SK-N-SH treated with all-trans-retinoic acid at 6 μM for 48 hours (cell line): ENCODE measurements at regions not wholly inside any gene's neighbourhood (a gene's known extent, or its start where the extent isn't known, plus 50 kb on each side); places are given as distances from the start of the nearest gene placed in this dataset.

Experiments used
- ARNTL ChIP-seq: fragments of 450-650 bp; formaldehyde crosslinking; IDR thresholded peaks from 2 replicates; pipeline ENCODE4 v1.5.0; 2020; ENCODE audit warnings: low read depth, mild to moderate bottlenecking, moderate library complexity, borderline replicate concordance
- OSR1 ChIP-seq: fragments of 250-450 bp; sonication (Bioruptor Pico); IDR thresholded peaks from 2 replicates; pipeline ENCODE4 v1.8.0; 2022; ENCODE audit warnings: moderate library complexity, mild to moderate bottlenecking, inconsistent platforms
- PPARA ChIP-seq: fragments of 250-450 bp; sonication (Bioruptor Pico); IDR thresholded peaks from 2 replicates; pipeline ENCODE4 v1.5.0; 2020; ENCODE audit warnings: mild to moderate bottlenecking, borderline replicate concordance
- ZNF8 ChIP-seq: fragments of 450-650 bp; formaldehyde crosslinking; IDR thresholded peaks from 2 replicates; pipeline ENCODE4 v1.5.0; 2020; ENCODE audit warnings: mild to moderate bottlenecking, moderate library complexity
- TF ChIP-seq, protein P1 (sequence below): fragments of 250-450 bp; sonication (Bioruptor Pico); IDR thresholded peaks from 2 replicates; pipeline ENCODE4 v1.8.0; 2021; ENCODE audit warnings: low read depth, mild to moderate bottlenecking, moderate library complexity, borderline replicate concordance
- TF ChIP-seq, protein P2 (sequence below): fragments of 250-450 bp; sonication (Bioruptor Pico); IDR thresholded peaks from 2 replicates; pipeline ENCODE4 v1.8.0; 2020; ENCODE audit warnings: mild to moderate bottlenecking, moderate library complexity, borderline replicate concordance
- TF ChIP-seq, protein P3 (sequence below): fragments of 250-450 bp; sonication (Bioruptor Pico); IDR thresholded peaks from 2 replicates; pipeline ENCODE4 v1.5.1; 2020; ENCODE audit warnings: low read depth, mild to moderate bottlenecking, moderate library complexity
- TF ChIP-seq, protein P4 (sequence below): fragments of 250-450 bp; sonication (Bioruptor Pico); IDR thresholded peaks from 2 replicates; pipeline ENCODE4 v1.5.1; 2021; ENCODE audit warnings: mild to moderate bottlenecking, moderate library complexity

DNA sequence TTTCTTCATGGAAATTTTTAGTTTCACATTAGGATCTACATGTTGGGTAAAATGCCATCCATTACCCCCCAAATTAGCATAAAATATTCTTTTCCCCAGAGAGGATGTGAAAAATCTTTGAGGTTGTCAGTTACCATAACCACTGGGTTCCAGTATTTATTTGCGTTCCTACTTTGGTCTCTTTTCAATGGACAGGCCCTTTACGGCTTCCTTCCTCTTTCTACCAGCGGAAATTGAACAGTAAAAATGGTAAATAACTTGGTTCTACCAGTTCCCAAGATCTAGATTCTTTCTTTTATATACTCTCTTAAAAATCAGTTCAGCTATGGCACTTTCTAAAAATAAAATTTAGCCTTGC lies 169.2 kb upstream of the APCDD1 start:
- TF ChIP-seq, protein P1, sequence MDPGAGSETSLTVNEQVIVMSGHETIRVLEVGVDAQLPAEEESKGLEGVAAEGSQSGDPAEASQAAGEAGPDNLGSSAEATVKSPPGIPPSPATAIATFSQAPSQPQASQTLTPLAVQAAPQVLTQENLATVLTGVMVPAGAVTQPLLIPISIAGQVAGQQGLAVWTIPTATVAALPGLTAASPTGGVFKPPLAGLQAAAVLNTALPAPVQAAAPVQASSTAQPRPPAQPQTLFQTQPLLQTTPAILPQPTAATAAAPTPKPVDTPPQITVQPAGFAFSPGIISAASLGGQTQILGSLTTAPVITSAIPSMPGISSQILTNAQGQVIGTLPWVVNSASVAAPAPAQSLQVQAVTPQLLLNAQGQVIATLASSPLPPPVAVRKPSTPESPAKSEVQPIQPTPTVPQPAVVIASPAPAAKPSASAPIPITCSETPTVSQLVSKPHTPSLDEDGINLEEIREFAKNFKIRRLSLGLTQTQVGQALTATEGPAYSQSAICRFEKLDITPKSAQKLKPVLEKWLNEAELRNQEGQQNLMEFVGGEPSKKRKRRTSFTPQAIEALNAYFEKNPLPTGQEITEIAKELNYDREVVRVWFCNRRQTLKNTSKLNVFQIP (CRISPR knock-in tag), result no peak
- TF ChIP-seq ARNTL (no peak), ZNF8 (CRISPR knock-in tag) (no peak), OSR1 (CRISPR knock-in tag) (no peak), PPARA (CRISPR knock-in tag) (no peak)
- TF ChIP-seq, protein P2, sequence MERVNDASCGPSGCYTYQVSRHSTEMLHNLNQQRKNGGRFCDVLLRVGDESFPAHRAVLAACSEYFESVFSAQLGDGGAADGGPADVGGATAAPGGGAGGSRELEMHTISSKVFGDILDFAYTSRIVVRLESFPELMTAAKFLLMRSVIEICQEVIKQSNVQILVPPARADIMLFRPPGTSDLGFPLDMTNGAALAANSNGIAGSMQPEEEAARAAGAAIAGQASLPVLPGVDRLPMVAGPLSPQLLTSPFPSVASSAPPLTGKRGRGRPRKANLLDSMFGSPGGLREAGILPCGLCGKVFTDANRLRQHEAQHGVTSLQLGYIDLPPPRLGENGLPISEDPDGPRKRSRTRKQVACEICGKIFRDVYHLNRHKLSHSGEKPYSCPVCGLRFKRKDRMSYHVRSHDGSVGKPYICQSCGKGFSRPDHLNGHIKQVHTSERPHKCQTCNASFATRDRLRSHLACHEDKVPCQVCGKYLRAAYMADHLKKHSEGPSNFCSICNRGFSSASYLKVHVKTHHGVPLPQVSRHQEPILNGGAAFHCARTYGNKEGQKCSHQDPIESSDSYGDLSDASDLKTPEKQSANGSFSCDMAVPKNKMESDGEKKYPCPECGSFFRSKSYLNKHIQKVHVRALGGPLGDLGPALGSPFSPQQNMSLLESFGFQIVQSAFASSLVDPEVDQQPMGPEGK (CRISPR knock-in tag), result no peak
- TF ChIP-seq, protein P3, sequence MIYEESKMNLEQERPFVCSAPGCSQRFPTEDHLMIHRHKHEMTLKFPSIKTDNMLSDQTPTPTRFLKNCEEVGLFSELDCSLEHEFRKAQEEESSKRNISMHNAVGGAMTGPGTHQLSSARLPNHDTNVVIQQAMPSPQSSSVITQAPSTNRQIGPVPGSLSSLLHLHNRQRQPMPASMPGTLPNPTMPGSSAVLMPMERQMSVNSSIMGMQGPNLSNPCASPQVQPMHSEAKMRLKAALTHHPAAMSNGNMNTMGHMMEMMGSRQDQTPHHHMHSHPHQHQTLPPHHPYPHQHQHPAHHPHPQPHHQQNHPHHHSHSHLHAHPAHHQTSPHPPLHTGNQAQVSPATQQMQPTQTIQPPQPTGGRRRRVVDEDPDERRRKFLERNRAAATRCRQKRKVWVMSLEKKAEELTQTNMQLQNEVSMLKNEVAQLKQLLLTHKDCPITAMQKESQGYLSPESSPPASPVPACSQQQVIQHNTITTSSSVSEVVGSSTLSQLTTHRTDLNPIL (CRISPR knock-in tag), result no peak
- TF ChIP-seq, protein P4, sequence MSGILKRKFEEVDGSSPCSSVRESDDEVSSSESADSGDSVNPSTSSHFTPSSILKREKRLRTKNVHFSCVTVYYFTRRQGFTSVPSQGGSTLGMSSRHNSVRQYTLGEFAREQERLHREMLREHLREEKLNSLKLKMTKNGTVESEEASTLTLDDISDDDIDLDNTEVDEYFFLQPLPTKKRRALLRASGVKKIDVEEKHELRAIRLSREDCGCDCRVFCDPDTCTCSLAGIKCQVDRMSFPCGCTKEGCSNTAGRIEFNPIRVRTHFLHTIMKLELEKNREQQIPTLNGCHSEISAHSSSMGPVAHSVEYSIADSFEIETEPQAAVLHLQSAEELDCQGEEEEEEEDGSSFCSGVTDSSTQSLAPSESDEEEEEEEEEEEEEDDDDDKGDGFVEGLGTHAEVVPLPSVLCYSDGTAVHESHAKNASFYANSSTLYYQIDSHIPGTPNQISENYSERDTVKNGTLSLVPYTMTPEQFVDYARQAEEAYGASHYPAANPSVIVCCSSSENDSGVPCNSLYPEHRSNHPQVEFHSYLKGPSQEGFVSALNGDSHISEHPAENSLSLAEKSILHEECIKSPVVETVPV, result no peak
